Vagina (tissue), 2 donors: ENCODE measurements at regions not wholly inside any gene's neighbourhood (a gene's known extent, or its start where the extent isn't known, plus 50 kb on each side); places are given as distances from the start of the nearest gene placed in this dataset.

Experiments
- CTCF ChIP-seq, 3 experiments: fragments of 450-650 bp in 2 of 3; fragments of 200-600 bp in 1 of 3; sonication (generic) in 1 of 3; IDR thresholded peaks; one replicate each; pipeline ENCODE4 v1.5.1; 2017 to 2019; ENCODE audit warnings: antibody characterized with exemption in 3 of 3, mild to moderate bottlenecking in 2 of 3, moderate library complexity in 2 of 3
- POLR2A ChIP-seq, 2 donors: fragments of 450-650 bp; IDR thresholded peaks; one replicate each; pipeline ENCODE4 v1.6.1; 2017; ENCODE audit warnings: antibody characterized with exemption in 2 of 2, mild to moderate bottlenecking in 2 of 2, moderate library complexity in 2 of 2

- no peak for TF ChIP-seq CTCF (IDR thresholded peaks at IDR 0.05)
- TF ChIP-seq POLR2A (IDR thresholded peaks at IDR 0.05): no peak
Measured at GRCh38 chr2:157929871-157930667, 53.9 kb upstream of the ACVR1 start.
